ENCODE measurements at regions not wholly inside any gene's neighbourhood (a gene's known extent, or its start where the extent isn't known, plus 50 kb on each side); places are given as distances from the start of the nearest gene placed in this dataset.
A peak's percentile ranks its signal among the peaks of the same experiment; 100 is the strongest.

DNA sequence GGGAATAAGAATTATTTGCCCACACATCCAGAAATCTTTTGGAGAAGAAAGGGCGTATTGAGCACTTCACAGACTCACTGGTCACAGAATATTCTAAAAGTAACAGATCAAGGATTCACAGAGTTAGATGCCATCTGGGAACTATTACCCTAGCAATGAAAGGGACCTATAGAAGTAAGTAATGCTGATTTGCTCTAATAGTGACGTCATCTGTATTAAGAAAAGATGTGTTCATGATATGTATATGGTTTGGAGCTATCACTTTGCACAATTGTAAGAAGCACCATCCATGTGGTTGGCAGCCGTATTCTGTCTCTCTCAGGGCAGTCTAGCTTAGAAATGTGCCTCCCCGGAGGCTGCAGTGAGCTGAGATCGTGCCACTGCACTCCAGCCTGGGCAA is 52.8 kb upstream of the SV2C start:
- H3K27ac Mint-ChIP-seq: no peak overlapping the region
- POLR2A ChIA-PET: no interaction called here
- DNase-seq (no peak), ATAC-seq (no peak)
- H3K4me1 Mint-ChIP-seq: no peaks in the 10 kb centered on the region
- Histone ChIP-seq H3K36me3 (ENCODE audit: control insufficient read depth in 2 of 3, insufficient read depth in 3 of 3, low read length in 3 of 3) (no peaks in the 10 kb centered on the region), H3K4me3 (ENCODE audit: low read length) (no peak overlapping the region), H3K4me1 (ENCODE audit: control insufficient read depth in 2 of 2, insufficient read depth in 2 of 2, low read length in 2 of 2) (no peaks in the 10 kb centered on the region), H3K27me3 (ENCODE audit: control insufficient read depth in 2 of 2, insufficient read depth in 2 of 2, low read length in 2 of 2) (no peaks in the 10 kb centered on the region), H3K27ac (ENCODE audit: low read depth, low read length) (no peak overlapping the region), H3K9me3 (ENCODE audit: control insufficient read depth in 2 of 3, low read length in 3 of 3) (no peaks in the 10 kb centered on the region)
- peaks cover 0 to under 1% (median 0%) of the 10 kb centered on the region in 5 donors for H3K36me3 Mint-ChIP-seq
- CTCF ChIA-PET: no interaction called here
- H3K9me3 Mint-ChIP-seq: peaks cover 0 to 8% (median 3%) of the 10 kb centered on the region in 11 donors
- intact Hi-C loops (cut with micrococcal nuclease): no loop called here
- peaks cover 14 to 35% (median 22%) of the 10 kb centered on the region in 5 donors for H3K27me3 Mint-ChIP-seq
- no peak overlapping the region for H3K4me3 Mint-ChIP-seq

DNA sequence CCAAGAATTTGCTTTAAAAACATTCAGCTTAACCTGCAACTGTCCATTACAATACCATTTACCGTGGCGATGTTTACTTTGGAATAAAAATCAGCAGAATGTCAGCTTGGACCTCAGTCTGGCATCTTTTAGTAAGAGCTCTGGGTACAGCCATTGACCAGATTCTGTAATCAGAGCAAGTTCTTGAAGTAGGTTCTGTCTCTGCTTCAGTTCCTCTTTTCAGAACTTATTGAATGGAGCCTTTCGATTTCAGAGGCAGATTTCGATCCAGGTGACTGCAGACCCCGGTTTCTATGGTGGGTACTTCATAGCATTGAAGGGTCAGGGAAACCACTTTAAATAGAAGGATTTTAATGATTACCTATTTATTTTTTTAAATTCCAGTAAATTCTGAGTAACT is 53.4 kb upstream of the SV2C start:
- DNase-seq: no peak
- Histone ChIP-seq H3K4me1 (ENCODE audit: control insufficient read depth in 2 of 2, insufficient read depth in 2 of 2, low read length in 2 of 2) (no peaks in the 10 kb centered on the region), H3K36me3 (ENCODE audit: control insufficient read depth in 2 of 3, insufficient read depth in 3 of 3, low read length in 3 of 3) (no peaks in the 10 kb centered on the region), H3K9me3 (ENCODE audit: control insufficient read depth in 2 of 3, low read length in 3 of 3) (no peaks in the 10 kb centered on the region), H3K4me3 (ENCODE audit: low read length) (no peak overlapping the region), H3K27me3 (ENCODE audit: control insufficient read depth in 2 of 2, insufficient read depth in 2 of 2, low read length in 2 of 2) (no peaks in the 10 kb centered on the region), H3K27ac (ENCODE audit: low read depth, low read length) (no peak overlapping the region)
- Mint-ChIP-seq H3K4me3 (no peak overlapping the region), H3K9me3 (peaks cover 0 to 2% (median under 1%) of the 10 kb centered on the region in 11 donors), H3K36me3 (no peaks in the 10 kb centered on the region), H3K27me3 (peaks cover 17 to 31% (median 20%) of the 10 kb centered on the region in 5 donors), H3K27ac (no peak overlapping the region), H3K4me1 (no peaks in the 10 kb centered on the region)
- intact Hi-C loops (cut with micrococcal nuclease): no loop called here
- CTCF ChIA-PET: no interaction called here
- ATAC-seq: no peak
- POLR2A ChIA-PET: no interaction called here

DNA sequence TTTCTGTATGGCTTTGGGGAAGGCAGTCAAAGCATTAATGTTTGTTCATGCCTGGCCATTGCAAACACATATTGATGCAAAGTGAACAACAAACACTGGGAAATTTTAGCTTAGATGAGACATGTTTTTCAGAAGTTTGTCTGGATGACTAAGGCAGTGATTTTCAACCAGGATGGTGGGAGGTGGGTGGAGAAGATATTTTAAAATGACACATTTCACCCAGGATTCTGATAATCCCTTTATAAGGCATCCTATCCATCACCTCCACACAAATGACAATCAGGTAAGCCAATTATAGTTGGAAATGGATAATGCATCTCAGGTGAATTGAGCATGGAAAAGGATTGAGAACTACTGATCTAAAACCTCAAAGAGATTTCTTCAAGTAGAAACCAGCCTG is 57.4 kb upstream of the SV2C start:
- H3K4me3 Mint-ChIP-seq: no peak overlapping the region
- POLR2A ChIA-PET: no interaction called here
- H3K4me1 Mint-ChIP-seq: no peaks in the 10 kb centered on the region
- no peak overlapping the region for H3K27ac Mint-ChIP-seq
- no peaks in the 10 kb centered on the region for H3K36me3 ChIP-seq (ENCODE audit: control insufficient read depth in 2 of 3, insufficient read depth in 3 of 3, low read length in 3 of 3)
- no peaks in the 10 kb centered on the region for H3K4me1 ChIP-seq (ENCODE audit: control insufficient read depth in 2 of 2, insufficient read depth in 2 of 2, low read length in 2 of 2)
- H3K4me3 ChIP-seq (ENCODE audit: low read length): no peak overlapping the region
- no peak overlapping the region for H3K27ac ChIP-seq (ENCODE audit: low read depth, low read length)
- peaks cover 14 to 41% (median 21%) of the 10 kb centered on the region in 5 donors for H3K27me3 Mint-ChIP-seq
- H3K27me3 ChIP-seq (ENCODE audit: control insufficient read depth in 2 of 2, insufficient read depth in 2 of 2, low read length in 2 of 2): no peaks in the 10 kb centered on the region
- no peaks in the 10 kb centered on the region for H3K9me3 ChIP-seq (ENCODE audit: control insufficient read depth in 2 of 3, low read length in 3 of 3)
- no peaks in the 10 kb centered on the region for H3K36me3 Mint-ChIP-seq
- CTCF ChIA-PET: no interaction called here
- ATAC-seq: no peak
- no peaks in the 10 kb centered on the region for H3K9me3 Mint-ChIP-seq
- DNase-seq: no peak
- intact Hi-C loops (cut with micrococcal nuclease): no loop called here

GRCh38 chr5:76025069-76025468 is 58.1 kb upstream of the SV2C start:
- Histone ChIP-seq H3K36me3 (ENCODE audit: control insufficient read depth in 2 of 3, insufficient read depth in 3 of 3, low read length in 3 of 3) (no peaks in the 10 kb centered on the region), H3K9me3 (ENCODE audit: control insufficient read depth in 2 of 3, low read length in 3 of 3) (no peaks in the 10 kb centered on the region), H3K4me3 (ENCODE audit: low read length) (no peak overlapping the region), H3K4me1 (ENCODE audit: control insufficient read depth in 2 of 2, insufficient read depth in 2 of 2, low read length in 2 of 2) (no peaks in the 10 kb centered on the region), H3K27ac (ENCODE audit: low read depth, low read length) (no peak overlapping the region), H3K27me3 (ENCODE audit: control insufficient read depth in 2 of 2, insufficient read depth in 2 of 2, low read length in 2 of 2) (no peaks in the 10 kb centered on the region)
- Mint-ChIP-seq H3K27me3 (peaks cover 9 to 43% (median 21%) of the 10 kb centered on the region in 5 donors), H3K27ac (no peak overlapping the region), H3K4me1 (no peaks in the 10 kb centered on the region), H3K4me3 (no peak overlapping the region), H3K9me3 (no peaks in the 10 kb centered on the region), H3K36me3 (no peaks in the 10 kb centered on the region)
- no peak for ATAC-seq
- CTCF ChIA-PET: no interaction called here
- no peak for DNase-seq
- POLR2A ChIA-PET: no interaction called here
- intact Hi-C loops (cut with micrococcal nuclease): no loop called here

- no peaks in the 10 kb centered on the region for H3K4me1 ChIP-seq (ENCODE audit: control insufficient read depth in 2 of 2, insufficient read depth in 2 of 2, low read length in 2 of 2)
- H3K36me3 ChIP-seq (ENCODE audit: control insufficient read depth in 2 of 3, insufficient read depth in 3 of 3, low read length in 3 of 3): no peaks in the 10 kb centered on the region
- Mint-ChIP-seq H3K4me1 (no peaks in the 10 kb centered on the region), H3K9me3 (no peaks in the 10 kb centered on the region), H3K27ac (no peak overlapping the region), H3K4me3 (no peak overlapping the region), H3K36me3 (no peaks in the 10 kb centered on the region), H3K27me3 (peaks cover 19 to 34% (median 25%) of the 10 kb centered on the region in 5 donors)
- H3K9me3 ChIP-seq (ENCODE audit: control insufficient read depth in 2 of 3, low read length in 3 of 3): no peaks in the 10 kb centered on the region
- DNase-seq (no peak), ATAC-seq (no peak)
- ChIA-PET POLR2A (no interaction called here), CTCF (no interaction called here)
- H3K4me3 ChIP-seq (ENCODE audit: low read length): no peak overlapping the region
- intact Hi-C loops (cut with micrococcal nuclease): no loop called here
- H3K27me3 ChIP-seq (ENCODE audit: control insufficient read depth in 2 of 2, insufficient read depth in 2 of 2, low read length in 2 of 2): no peaks in the 10 kb centered on the region
- no peak overlapping the region for H3K27ac ChIP-seq (ENCODE audit: low read depth, low read length)
Observed at GRCh38 chr5:76022611-76023010, 60.6 kb upstream of the SV2C start.

DNA sequence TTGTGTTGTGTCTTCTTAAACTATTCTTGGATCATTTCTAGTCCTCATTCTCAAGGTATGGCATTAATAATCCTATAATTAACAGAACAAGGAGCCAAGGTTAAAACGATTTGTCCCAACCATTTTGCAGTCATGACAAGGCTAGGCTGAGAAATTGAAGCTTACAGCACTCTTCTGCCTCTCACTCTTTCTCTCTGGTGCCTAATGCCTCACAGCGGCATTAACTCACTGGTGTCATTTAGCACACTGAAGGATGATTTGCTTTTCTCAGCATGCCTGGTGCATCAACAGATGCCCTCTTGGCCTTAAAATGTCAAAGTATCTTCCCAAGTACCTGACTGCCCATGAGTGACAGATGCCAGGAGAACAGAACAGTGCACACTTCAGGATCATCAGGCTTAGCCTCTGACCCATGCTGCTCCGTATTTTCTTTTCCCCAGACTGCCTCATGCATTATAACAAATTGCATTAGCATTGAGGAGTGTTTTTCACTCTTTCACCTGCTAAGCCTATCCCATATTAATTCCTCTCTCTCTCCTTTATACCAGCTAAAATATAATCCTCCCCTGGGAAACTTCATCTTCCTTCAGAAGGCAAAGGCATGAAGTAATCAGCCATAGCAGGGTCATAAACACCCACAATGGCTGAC is 61.1 kb upstream of the SV2C start:
- Mint-ChIP-seq H3K4me3 (no peak overlapping the region), H3K4me1 (no peaks in the 10 kb centered on the region), H3K27me3 (peaks cover 20 to 33% (median 25%) of the 10 kb centered on the region in 5 donors), H3K9me3 (no peaks in the 10 kb centered on the region), H3K27ac (no peak overlapping the region), H3K36me3 (no peaks in the 10 kb centered on the region)
- ATAC-seq (no peak), DNase-seq (no peak)
- H3K27me3 ChIP-seq (ENCODE audit: control insufficient read depth in 2 of 2, insufficient read depth in 2 of 2, low read length in 2 of 2): no peaks in the 10 kb centered on the region
- intact Hi-C loops (cut with micrococcal nuclease): no loop called here
- H3K27ac ChIP-seq (ENCODE audit: low read depth, low read length): no peak overlapping the region
- ChIA-PET POLR2A (no interaction called here), CTCF (no interaction called here)
- no peaks in the 10 kb centered on the region for H3K9me3 ChIP-seq (ENCODE audit: control insufficient read depth in 2 of 3, low read length in 3 of 3)
- H3K4me1 ChIP-seq (ENCODE audit: control insufficient read depth in 2 of 2, insufficient read depth in 2 of 2, low read length in 2 of 2): no peaks in the 10 kb centered on the region
- H3K4me3 ChIP-seq (ENCODE audit: low read length): no peak overlapping the region
- no peaks in the 10 kb centered on the region for H3K36me3 ChIP-seq (ENCODE audit: control insufficient read depth in 2 of 3, insufficient read depth in 3 of 3, low read length in 3 of 3)

GRCh38 chr5:76016258-76016657 is 66.9 kb upstream of the SV2C start:
- peaks cover 0 to 4% (median 0%) of the 10 kb centered on the region in 11 donors for H3K9me3 Mint-ChIP-seq
- no peak overlapping the region for H3K27ac Mint-ChIP-seq
- H3K4me1 ChIP-seq (ENCODE audit: control insufficient read depth in 2 of 2, insufficient read depth in 2 of 2, low read length in 2 of 2): no peaks in the 10 kb centered on the region
- H3K27ac ChIP-seq (ENCODE audit: low read depth, low read length): no peak overlapping the region
- DNase-seq (peak in 1 of 9 donors; percentile 11), ATAC-seq (no peak)
- H3K27me3 Mint-ChIP-seq: peaks cover 26 to 47% (median 37%) of the 10 kb centered on the region in 5 donors
- ChIA-PET POLR2A (no interaction called here), CTCF (no interaction called here)
- peaks cover 0 to 3% (median 0%) of the 10 kb centered on the region in 7 donors for H3K4me1 Mint-ChIP-seq
- H3K4me3 Mint-ChIP-seq: no peak overlapping the region
- H3K4me3 ChIP-seq (ENCODE audit: low read length): no peak overlapping the region
- no peaks in the 10 kb centered on the region for H3K9me3 ChIP-seq (ENCODE audit: control insufficient read depth in 2 of 3, low read length in 3 of 3)
- no peaks in the 10 kb centered on the region for H3K36me3 ChIP-seq (ENCODE audit: control insufficient read depth in 2 of 3, insufficient read depth in 3 of 3, low read length in 3 of 3)
- H3K36me3 Mint-ChIP-seq: no peaks in the 10 kb centered on the region
- intact Hi-C loops (cut with micrococcal nuclease): loop anchor here in 1 of 2 donors (5.0 kb wide), 1 partner anchor 241 kb away; no protein-coding TSS in a partner anchor
- no peaks in the 10 kb centered on the region for H3K27me3 ChIP-seq (ENCODE audit: control insufficient read depth in 2 of 2, insufficient read depth in 2 of 2, low read length in 2 of 2)

Data from naive thymus-derived CD4-positive, alpha-beta T cell (primary cell).